ENCODE measurements at regions not wholly inside any gene's neighbourhood (a gene's known extent, or its start where the extent isn't known, plus 50 kb on each side); places are given as distances from the start of the nearest gene placed in this dataset.

- DNase-seq = no peak
Measured at GRCh38 chr4:53764761-53765490, 173.6 kb upstream of the LNX1 start.

GRCh38 chr4:53763813-53764597 lies 172.7 kb upstream of the LNX1 start:
- DNase-seq = no peak

GRCh38 chr4:53755656-53756055 lies 164.4 kb upstream of the LNX1 start:
- no peak for DNase-seq

GRCh38 chr4:53752124-53752523 lies 160.8 kb upstream of the LNX1 start:
- no peak for DNase-seq

- DNase-seq = no peak
Measured at GRCh38 chr4:53748328-53748772, 157.1 kb upstream of the LNX1 start.

- DNase-seq = no peak
Measured at GRCh38 chr4:53747401-53747800, 156.1 kb upstream of the LNX1 start.

- no peak for DNase-seq
Measured at GRCh38 chr4:53744446-53745160, 153.3 kb upstream of the LNX1 start.

- no peak for DNase-seq
Measured at GRCh38 chr4:53734584-53735353, 143.5 kb upstream of the LNX1 start.

- no peak for DNase-seq
Measured at GRCh38 chr4:53734182-53734581, 142.9 kb upstream of the LNX1 start.

- no peak for DNase-seq
Measured at GRCh38 chr4:53732661-53733060, 141.4 kb upstream of the LNX1 start.

GRCh38 chr4:53730031-53730805 lies 138.9 kb upstream of the LNX1 start:
- no peak for DNase-seq

GRCh38 chr4:53722110-53722509 lies 130.8 kb upstream of the LNX1 start:
- no peak for DNase-seq

GRCh38 chr4:53721263-53721662 lies 130.0 kb upstream of the LNX1 start:
- no peak for DNase-seq

GRCh38 chr4:53720776-53721175 lies 129.5 kb upstream of the LNX1 start:
- DNase-seq = no peak

- DNase-seq = peak; percentile 24
Measured at GRCh38 chr4:53717064-53717549, 125.8 kb upstream of the LNX1 start.

- no peak for DNase-seq
Measured at GRCh38 chr4:53716471-53717063, 125.3 kb upstream of the LNX1 start.

- DNase-seq = no peak
Measured at GRCh38 chr4:53716011-53716410, 124.7 kb upstream of the LNX1 start.

GRCh38 chr4:53714236-53715140 lies 123.2 kb upstream of the LNX1 start:
- DNase-seq = no peak

GRCh38 chr4:53713767-53714166 lies 122.5 kb upstream of the LNX1 start:
- DNase-seq = no peak

GRCh38 chr4:53713296-53713695 lies 122.0 kb upstream of the LNX1 start:
- DNase-seq = no peak

Measured in hematopoietic multipotent progenitor cell treated with erythropoietin and hydrocortisone succinate and interleukin-3 and kit ligand, for 8 days (in vitro differentiated cells).